ENCODE measurements at regions not wholly inside any gene's neighbourhood (a gene's known extent, or its start where the extent isn't known, plus 50 kb on each side); places are given as distances from the start of the nearest gene placed in this dataset.
"Not testable (repeated sequence)": the region's sequence is repeated elsewhere in the genome, so short reads cannot be mapped to it uniquely, and the experiment has no call there.

DNA sequence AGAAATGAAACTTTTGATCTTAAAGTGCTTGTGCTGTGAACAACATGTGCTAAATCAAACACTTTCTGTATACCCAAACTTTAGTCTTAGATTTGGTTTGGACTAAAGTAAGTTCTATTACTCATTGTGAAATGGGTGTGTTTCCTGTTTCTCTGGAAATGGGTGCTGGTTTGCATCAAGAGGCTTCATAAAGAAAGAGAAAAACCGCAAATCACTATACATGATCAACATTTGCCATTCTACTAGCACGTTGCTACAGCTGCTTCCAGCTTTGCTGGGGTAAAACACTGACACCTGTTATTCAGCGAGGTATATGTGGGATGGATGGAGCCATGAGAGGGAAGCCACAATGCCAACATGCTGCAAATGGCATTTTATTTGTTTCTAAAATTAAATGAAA, 547.0 kb upstream of the ACVR2A start:
- no peak overlapping the region for H3K9ac ChIP-seq (ENCODE audit: low read depth, low read length)
- no peaks in the 10 kb centered on the region for H3K9me3 ChIP-seq (replicated peaks; ENCODE audit: low read length)
- H3K36me3 ChIP-seq (ENCODE audit: insufficient read depth, low read length), result no peaks in the 10 kb centered on the region
- H3K4me3 ChIP-seq (ENCODE audit: low read length), result no peak overlapping the region
- H3K4me2 ChIP-seq (ENCODE audit: low read length), result no peak overlapping the region
- no peaks in the 10 kb centered on the region for H3K27me3 ChIP-seq (ENCODE audit: control insufficient read depth, insufficient read depth, low read length)
- H3K4me1 ChIP-seq (ENCODE audit: control insufficient read depth, insufficient read depth, low read length), result no peaks in the 10 kb centered on the region

DNA sequence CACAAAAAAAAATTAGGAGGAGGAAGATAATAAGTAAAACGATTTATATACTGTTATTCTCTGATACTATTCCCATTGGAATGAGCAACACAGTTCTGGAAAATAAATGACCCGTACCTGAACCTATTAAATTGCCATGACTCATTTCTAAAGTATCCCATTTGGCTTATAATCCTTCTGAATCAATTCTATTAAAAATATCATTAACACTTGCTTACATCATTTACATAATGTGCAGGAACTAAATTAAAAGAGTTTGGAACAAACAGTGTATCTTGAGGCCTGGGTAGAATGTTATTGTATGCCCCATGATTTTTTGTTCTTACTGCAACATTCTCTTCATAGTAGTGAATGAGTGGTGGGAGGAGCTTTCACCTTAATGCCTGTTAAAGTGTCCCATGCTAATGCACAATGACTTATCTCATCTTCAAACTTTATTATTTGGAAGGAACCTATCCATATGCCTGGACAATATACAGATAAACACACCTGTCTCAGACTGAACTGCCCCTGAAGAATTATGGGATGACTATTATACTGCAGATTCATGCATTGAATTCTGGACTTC, 549.9 kb upstream of the ACVR2A start:
- Histone ChIP-seq H3K4me3 (ENCODE audit: low read length) (no peak overlapping the region), H3K27me3 (ENCODE audit: control insufficient read depth, insufficient read depth, low read length) (no peaks in the 10 kb centered on the region), H3K4me2 (ENCODE audit: low read length) (no peak overlapping the region), H3K9me3 (replicated peaks; ENCODE audit: low read length) (no peaks in the 10 kb centered on the region), H3K9ac (ENCODE audit: low read depth, low read length) (no peak overlapping the region), H3K36me3 (ENCODE audit: insufficient read depth, low read length) (no peaks in the 10 kb centered on the region), H3K4me1 (ENCODE audit: control insufficient read depth, insufficient read depth, low read length) (no peaks in the 10 kb centered on the region)

DNA sequence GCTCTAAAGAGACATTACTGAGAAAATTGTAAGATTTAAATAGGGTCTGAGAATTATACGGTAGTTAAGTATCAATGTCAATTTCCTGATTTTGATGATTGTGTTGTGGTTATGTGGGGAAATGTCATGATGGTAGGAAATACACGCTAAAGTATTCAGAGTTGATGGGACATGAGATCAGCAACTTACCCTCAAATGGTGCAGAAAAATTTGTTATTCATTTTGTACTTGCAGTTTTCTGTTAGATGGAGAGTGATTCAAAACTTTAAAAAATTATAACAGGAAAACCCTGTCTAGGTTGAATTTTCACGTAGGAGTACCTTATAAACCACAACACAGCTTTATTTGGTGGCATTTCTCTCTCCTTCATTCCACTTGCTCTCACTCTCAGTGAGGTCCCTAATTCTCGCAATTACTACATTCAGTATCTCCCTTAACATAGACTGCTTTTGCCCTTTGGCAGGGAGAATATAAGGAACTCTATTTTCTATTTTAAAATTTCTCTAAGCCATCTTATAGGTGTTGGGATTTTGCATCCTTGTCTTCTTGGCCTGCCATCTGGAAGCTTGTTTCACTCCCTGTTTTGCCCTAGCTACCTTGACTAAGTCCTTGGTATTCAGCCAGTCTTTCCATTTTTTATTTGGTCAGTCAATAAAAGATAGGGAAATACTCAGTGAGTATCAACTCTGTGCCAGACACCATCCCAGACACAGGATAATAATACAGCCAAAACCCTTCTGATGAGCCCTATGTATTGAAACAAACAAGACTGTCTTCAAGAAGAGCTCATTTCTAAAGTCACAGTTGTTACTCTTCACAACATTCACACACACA, 550.6 kb upstream of the ACVR2A start:
- no peak overlapping the region for H3K9ac ChIP-seq (ENCODE audit: low read depth, low read length)
- no peaks in the 10 kb centered on the region for H3K36me3 ChIP-seq (ENCODE audit: insufficient read depth, low read length)
- no peaks in the 10 kb centered on the region for H3K9me3 ChIP-seq (replicated peaks; ENCODE audit: low read length)
- no peaks in the 10 kb centered on the region for H3K27me3 ChIP-seq (ENCODE audit: control insufficient read depth, insufficient read depth, low read length)
- no peak overlapping the region for H3K4me2 ChIP-seq (ENCODE audit: low read length)
- H3K4me1 ChIP-seq (ENCODE audit: control insufficient read depth, insufficient read depth, low read length), result no peaks in the 10 kb centered on the region
- no peak overlapping the region for H3K4me3 ChIP-seq (ENCODE audit: low read length)

DNA sequence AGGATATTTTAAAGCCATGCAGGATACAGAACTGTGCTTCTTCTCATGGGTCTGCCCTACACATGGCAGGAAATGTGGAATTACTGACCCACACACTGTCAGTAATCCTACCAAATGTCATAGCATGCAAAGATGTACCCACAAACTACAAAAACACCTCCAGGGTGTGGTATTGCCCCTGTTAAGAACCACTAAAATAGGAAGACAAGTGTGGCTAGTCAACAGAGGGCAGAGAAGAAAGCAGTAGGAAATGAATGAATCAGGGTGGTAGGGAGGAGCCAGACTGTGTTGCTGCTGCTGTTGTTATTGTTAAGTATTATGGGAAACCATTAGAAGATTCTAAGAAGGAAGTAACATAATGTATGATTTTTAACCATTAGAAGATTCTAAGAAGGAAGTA, 556.7 kb upstream of the ACVR2A start:
- Histone ChIP-seq H3K27me3 (ENCODE audit: control insufficient read depth, insufficient read depth, low read length) (no peaks in the 10 kb centered on the region), H3K36me3 (ENCODE audit: insufficient read depth, low read length) (no peaks in the 10 kb centered on the region), H3K9ac (ENCODE audit: low read depth, low read length) (no peak overlapping the region), H3K4me2 (ENCODE audit: low read length) (no peak overlapping the region), H3K4me1 (ENCODE audit: control insufficient read depth, insufficient read depth, low read length) (no peaks in the 10 kb centered on the region), H3K9me3 (replicated peaks; ENCODE audit: low read length) (no peaks in the 10 kb centered on the region), H3K4me3 (ENCODE audit: low read length) (no peak overlapping the region)

DNA sequence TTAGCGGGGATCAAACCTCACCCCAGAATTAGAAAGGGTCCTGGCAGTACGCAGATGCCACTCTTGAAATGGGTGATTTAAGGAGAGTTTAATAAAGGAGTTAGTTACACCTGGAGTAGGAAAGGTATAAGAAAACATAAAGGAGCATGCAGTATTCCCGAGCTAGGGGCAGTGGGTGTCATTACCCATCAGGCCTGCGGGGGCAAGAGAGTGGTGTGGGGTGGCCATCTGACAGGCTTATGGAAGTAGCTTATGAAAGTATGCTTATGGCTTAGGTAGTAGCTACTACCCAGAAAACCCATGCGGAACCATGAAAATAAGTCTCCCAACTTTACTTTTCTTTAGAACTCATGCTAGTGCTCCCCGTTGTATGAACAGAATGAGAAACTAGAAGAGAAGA, 568.9 kb upstream of the ACVR2A start:
- H3K9ac ChIP-seq (ENCODE audit: low read depth, low read length), result no peak overlapping the region
- H3K27me3 ChIP-seq (ENCODE audit: control insufficient read depth, insufficient read depth, low read length), result no peaks in the 10 kb centered on the region
- no peaks in the 10 kb centered on the region for H3K4me1 ChIP-seq (ENCODE audit: control insufficient read depth, insufficient read depth, low read length)
- no peak overlapping the region for H3K4me2 ChIP-seq (ENCODE audit: low read length)
- H3K9me3 ChIP-seq (replicated peaks; ENCODE audit: low read length), result no peaks in the 10 kb centered on the region
- no peaks in the 10 kb centered on the region for H3K36me3 ChIP-seq (ENCODE audit: insufficient read depth, low read length)
- no peak overlapping the region for H3K4me3 ChIP-seq (ENCODE audit: low read length)

DNA sequence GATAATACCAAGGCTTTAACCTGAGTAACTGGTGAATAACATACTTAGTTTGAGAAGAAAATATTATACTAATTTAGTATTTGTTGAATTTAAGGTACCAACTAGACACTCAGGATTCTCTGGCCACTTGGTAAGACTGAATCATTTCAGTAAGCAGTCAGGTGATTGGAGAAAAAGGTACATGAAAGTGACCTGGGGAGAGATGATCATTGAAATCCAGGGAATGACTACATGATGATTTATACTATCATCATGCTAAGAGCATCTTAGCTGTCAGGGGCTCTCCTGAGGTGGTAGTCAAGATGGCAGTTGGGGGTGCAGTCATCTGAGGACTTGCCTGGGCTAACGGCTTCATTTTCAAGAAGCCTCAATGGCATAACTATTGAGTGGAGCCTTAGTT, 571.2 kb upstream of the ACVR2A start:
- H3K4me1 ChIP-seq (ENCODE audit: control insufficient read depth, insufficient read depth, low read length), result no peaks in the 10 kb centered on the region
- H3K4me2 ChIP-seq (ENCODE audit: low read length), result no peak overlapping the region
- no peak overlapping the region for H3K4me3 ChIP-seq (ENCODE audit: low read length)
- H3K9ac ChIP-seq (ENCODE audit: low read depth, low read length), result no peak overlapping the region
- H3K27me3 ChIP-seq (ENCODE audit: control insufficient read depth, insufficient read depth, low read length), result no peaks in the 10 kb centered on the region
- no peaks in the 10 kb centered on the region for H3K36me3 ChIP-seq (ENCODE audit: insufficient read depth, low read length)
- H3K9me3 ChIP-seq (replicated peaks; ENCODE audit: low read length), result peaks cover 2% of the 10 kb centered on the region

DNA sequence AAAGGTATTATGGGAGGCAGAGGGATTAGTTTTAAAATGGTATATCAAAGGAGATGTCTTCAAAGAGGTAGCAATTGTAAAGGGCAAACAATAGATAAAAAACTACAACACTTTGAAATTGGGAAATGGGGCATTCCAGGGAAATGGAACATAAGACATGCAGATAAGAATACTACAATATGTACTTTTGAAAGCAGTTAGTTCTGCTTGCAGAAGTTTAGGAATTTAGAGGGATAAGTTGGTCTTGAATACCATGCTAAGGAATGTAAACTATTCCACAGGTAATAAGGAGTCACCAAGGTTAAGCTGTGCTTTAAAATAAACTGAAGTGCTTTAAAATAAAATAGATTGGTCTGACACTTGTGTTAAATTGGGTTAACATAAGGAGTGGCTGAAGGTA, 571.7 kb upstream of the ACVR2A start:
- peaks cover 2% of the 10 kb centered on the region for H3K9me3 ChIP-seq (replicated peaks; ENCODE audit: low read length)
- no peak overlapping the region for H3K4me3 ChIP-seq (ENCODE audit: low read length)
- no peaks in the 10 kb centered on the region for H3K4me1 ChIP-seq (ENCODE audit: control insufficient read depth, insufficient read depth, low read length)
- H3K36me3 ChIP-seq (ENCODE audit: insufficient read depth, low read length), result no peaks in the 10 kb centered on the region
- no peaks in the 10 kb centered on the region for H3K27me3 ChIP-seq (ENCODE audit: control insufficient read depth, insufficient read depth, low read length)
- H3K4me2 ChIP-seq (ENCODE audit: low read length), result no peak overlapping the region
- H3K9ac ChIP-seq (ENCODE audit: low read depth, low read length), result no peak overlapping the region

DNA sequence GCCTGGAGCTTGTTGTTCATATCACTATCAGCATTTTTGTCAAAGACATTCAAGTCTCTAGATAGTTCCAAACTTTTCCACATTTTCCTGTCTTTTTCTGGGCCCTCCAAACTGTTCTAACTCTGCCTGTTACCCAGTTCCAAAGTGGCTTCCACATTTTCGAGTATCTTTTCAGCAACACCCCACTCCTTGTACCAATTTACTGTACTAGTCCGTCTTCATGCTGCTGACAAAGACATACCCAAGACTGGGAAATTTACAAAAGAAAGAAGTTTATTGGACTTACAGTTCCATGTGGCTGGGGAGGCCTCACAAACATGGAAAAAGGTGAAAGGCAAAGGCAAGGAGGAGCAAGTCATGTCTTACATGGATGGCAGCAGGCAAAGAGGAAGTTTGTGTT, 575.2 kb upstream of the ACVR2A start:
- H3K4me3 ChIP-seq (ENCODE audit: low read length); H3K36me3 ChIP-seq (ENCODE audit: insufficient read depth, low read length); H3K4me1 ChIP-seq (ENCODE audit: control insufficient read depth, insufficient read depth, low read length); H3K9me3 ChIP-seq (replicated peaks; ENCODE audit: low read length); H3K27me3 ChIP-seq (ENCODE audit: control insufficient read depth, insufficient read depth, low read length); H3K4me2 ChIP-seq (ENCODE audit: low read length); H3K9ac ChIP-seq (ENCODE audit: low read depth, low read length): not testable (repeated sequence)

DNA sequence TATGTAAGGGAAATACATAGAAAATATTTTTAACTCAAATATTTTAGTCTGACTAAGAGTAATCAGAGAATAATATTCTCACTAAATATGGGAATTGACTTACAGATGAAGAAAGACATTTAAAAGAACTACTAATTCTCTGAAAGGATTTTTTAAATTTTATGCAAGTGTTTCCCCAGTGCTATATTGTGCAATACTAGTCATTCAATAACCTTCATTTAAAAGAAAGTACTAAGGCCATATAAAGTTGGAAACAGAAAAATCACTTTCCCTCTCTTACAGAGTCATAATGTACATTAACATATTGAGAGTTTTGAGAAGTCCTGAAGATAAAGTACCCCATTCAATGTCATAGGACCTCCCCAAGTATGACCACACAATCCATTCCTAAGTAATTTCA, 584.6 kb upstream of the ACVR2A start:
- Histone ChIP-seq H3K4me1 (ENCODE audit: control insufficient read depth, insufficient read depth, low read length) (no peaks in the 10 kb centered on the region), H3K9me3 (replicated peaks; ENCODE audit: low read length) (no peaks in the 10 kb centered on the region), H3K4me3 (ENCODE audit: low read length) (no peak overlapping the region), H3K36me3 (ENCODE audit: insufficient read depth, low read length) (no peaks in the 10 kb centered on the region), H3K4me2 (ENCODE audit: low read length) (no peak overlapping the region), H3K9ac (ENCODE audit: low read depth, low read length) (no peak overlapping the region), H3K27me3 (ENCODE audit: control insufficient read depth, insufficient read depth, low read length) (no peaks in the 10 kb centered on the region)

DNA sequence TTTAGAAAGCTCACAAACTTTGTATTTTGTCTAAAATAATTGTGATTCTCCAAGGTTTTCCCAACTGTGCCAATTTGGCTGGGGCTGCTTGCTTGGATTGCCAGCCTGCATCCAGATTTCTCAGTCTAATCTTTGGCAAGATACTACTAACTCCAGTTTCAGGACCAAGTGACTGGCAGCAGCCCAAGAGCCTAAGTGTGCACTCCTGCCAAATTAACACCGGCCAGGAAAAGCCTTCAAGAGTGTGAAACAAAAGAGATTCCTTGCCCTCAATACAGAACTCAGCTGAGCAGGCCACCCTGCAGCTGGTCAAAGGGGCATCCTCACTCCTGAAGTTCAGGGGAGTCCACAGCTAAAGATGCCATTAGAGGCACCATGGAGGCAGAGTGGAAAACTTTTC, 589.0 kb upstream of the ACVR2A start:
- H3K9me3 ChIP-seq (replicated peaks; ENCODE audit: low read length), result no peaks in the 10 kb centered on the region

DNA sequence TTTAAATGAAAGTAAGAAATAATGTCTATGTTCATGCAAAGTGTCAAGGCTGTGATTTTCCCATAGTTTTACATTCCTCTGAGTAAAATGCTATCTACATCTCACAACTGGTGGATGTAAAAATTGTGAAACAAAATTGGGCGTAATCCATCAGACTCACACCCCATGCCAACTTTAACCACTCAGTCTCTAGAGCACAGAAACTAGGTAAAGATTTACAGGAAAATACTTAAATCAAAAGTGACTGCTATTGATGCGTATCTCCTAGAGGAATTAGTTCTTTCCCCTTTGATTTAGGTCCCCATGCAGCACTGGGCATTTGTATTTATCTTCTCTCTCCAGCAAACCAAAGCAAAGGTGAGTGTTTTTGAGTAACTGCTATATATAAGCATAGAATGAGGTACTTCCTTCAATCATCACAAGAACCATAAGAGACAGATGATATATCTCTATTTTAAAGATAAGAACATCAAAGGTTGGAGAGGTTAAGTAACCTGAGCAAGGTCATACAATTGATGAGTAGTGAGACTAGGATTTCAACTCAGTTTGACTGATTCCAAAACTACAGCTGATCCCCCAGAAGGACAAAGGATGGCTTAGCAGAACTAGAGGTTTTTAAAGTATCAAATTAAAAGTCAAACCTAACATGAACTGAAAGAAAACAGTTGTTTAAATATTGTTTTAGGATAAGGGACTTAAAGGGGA, 594.0 kb upstream of the ACVR2A start:
- Histone ChIP-seq H3K9me3 (replicated peaks; ENCODE audit: low read length) (no peaks in the 10 kb centered on the region), H3K4me1 (ENCODE audit: control insufficient read depth, insufficient read depth, low read length) (no peaks in the 10 kb centered on the region), H3K9ac (ENCODE audit: low read depth, low read length) (no peak overlapping the region), H3K36me3 (ENCODE audit: insufficient read depth, low read length) (no peaks in the 10 kb centered on the region), H3K4me2 (ENCODE audit: low read length) (no peak overlapping the region), H3K4me3 (ENCODE audit: low read length) (no peak overlapping the region), H3K27me3 (ENCODE audit: control insufficient read depth, insufficient read depth, low read length) (no peaks in the 10 kb centered on the region)

More for the DNA sequence above, 589.0 kb upstream of the ACVR2A start:
- Histone ChIP-seq H3K27me3 (ENCODE audit: control insufficient read depth, insufficient read depth, low read length) (no peaks in the 10 kb centered on the region), H3K36me3 (ENCODE audit: insufficient read depth, low read length) (no peaks in the 10 kb centered on the region), H3K9ac (ENCODE audit: low read depth, low read length) (no peak overlapping the region), H3K4me2 (ENCODE audit: low read length) (no peak overlapping the region), H3K4me1 (ENCODE audit: control insufficient read depth, insufficient read depth, low read length) (no peaks in the 10 kb centered on the region), H3K4me3 (ENCODE audit: low read length) (no peak overlapping the region)

Measured in skeletal muscle satellite cell (primary cell).